ENCODE measurements at regions not wholly inside any gene's neighbourhood (a gene's known extent, or its start where the extent isn't known, plus 50 kb on each side); places are given as distances from the start of the nearest gene placed in this dataset.

DNA sequence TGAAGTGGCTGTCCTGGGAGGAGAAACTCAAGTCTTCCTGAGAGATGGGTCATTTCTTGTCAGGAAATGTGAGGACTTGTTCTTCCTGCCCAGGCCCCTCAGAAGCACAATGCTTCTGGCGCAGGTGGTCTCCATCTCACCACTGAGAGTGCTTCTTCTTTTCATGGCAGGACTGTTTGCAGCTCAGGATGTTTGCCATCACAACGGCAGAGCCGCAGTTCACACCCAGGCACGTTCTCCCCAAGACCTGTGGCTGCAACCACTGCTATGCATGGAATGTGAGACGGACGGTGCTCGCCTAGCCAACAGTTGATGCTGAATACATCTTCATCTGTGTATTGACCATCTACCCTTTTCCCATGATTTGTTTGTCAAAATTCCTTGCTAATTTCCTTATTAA lies 216.3 kb downstream of the GADD45G start:
- ChIA-PET CTCF (ENCODE audit: partially characterized antibody) (interaction anchor here (0.6 to 1.4 kb wide), 2 partner anchors 9 to 71 kb away, joined by 3 read pairs; no protein-coding TSS in a partner anchor), POLR2A (ENCODE audit: partially characterized antibody) (no interaction called here)
- no peak overlapping the region for H4K5ac ChIP-seq (ENCODE audit: insufficient read length, low read depth, low read length)
- H4K8ac ChIP-seq (ENCODE audit: extremely low read depth, insufficient read depth, low read length), result no peak overlapping the region
- no peak overlapping the region for H3K9ac ChIP-seq (replicated peaks in 1 of 4; ENCODE audit: extremely low read depth in 1 of 4, low read depth in 3 of 4, low read length in 3 of 4)
- H2BK12ac ChIP-seq (ENCODE audit: low read depth, low read length), result no peak overlapping the region
- H3K79me1 ChIP-seq (ENCODE audit: low read depth, low read length), result no peaks in the 10 kb centered on the region
- no peak overlapping the region for H2AK5ac ChIP-seq (ENCODE audit: low read depth, low read length)
- H3K23ac ChIP-seq (ENCODE audit: insufficient read length), result no peak overlapping the region
- H2BK5ac ChIP-seq (ENCODE audit: low read depth, low read length), result no peak overlapping the region
- H3K14ac ChIP-seq (ENCODE audit: insufficient read length), result no peak overlapping the region
- 0 out of 2 replicates have a peak overlapping the region, but pooled peaks have one; percentile 27 for H2AFZ ChIP-seq (ENCODE audit: low read length)
- no peak overlapping the region for H4K91ac ChIP-seq (replicated peaks; ENCODE audit: insufficient read length, low read length)
- no peak overlapping the region for H2BK120ac ChIP-seq (replicated peaks; ENCODE audit: low read depth, low read length)
- no peaks in the 10 kb centered on the region for H3K79me2 ChIP-seq (ENCODE audit: control insufficient read depth in 1 of 2, insufficient read depth in 2 of 2, low read length in 2 of 2)
- peaks cover 4% of the 10 kb centered on the region for H3K23me2 ChIP-seq (ENCODE audit: low read depth, low read length)
- no peak overlapping the region for H3K56ac ChIP-seq (replicated peaks; ENCODE audit: insufficient read length, low read depth, low read length)
- H3K4ac ChIP-seq (replicated peaks; ENCODE audit: insufficient read length, low read depth, low read length), result no peak overlapping the region
- H3K27me3 ChIP-seq (replicated peaks in 1 of 4; ENCODE audit: control insufficient read depth in 3 of 4, extremely low read depth in 1 of 4, insufficient read depth in 3 of 4, low read length in 3 of 4), result peaks cover 0 to 3% (median 0%) of the 10 kb centered on the region in 4 experiments; a peak in 2 of 7 replicates
- H3K36me3 ChIP-seq (ENCODE audit: control insufficient read depth in 2 of 4, insufficient read depth in 4 of 4, low read length in 3 of 4), result no peaks in the 10 kb centered on the region
- H3K4me3 ChIP-seq (ENCODE audit: extremely low read depth in 1 of 4, insufficient read depth in 2 of 4, low read depth in 3 of 4, low read length in 4 of 4), result no peak overlapping the region
- H3K4me2 ChIP-seq (ENCODE audit: insufficient read depth in 1 of 2, low read depth in 2 of 2, low read length in 2 of 2), result no peak overlapping the region
- H3K9me3 ChIP-seq (ENCODE audit: insufficient read depth in 2 of 2, low read depth in 1 of 2, low read length in 1 of 2), result no peaks in the 10 kb centered on the region
- H2BK15ac ChIP-seq (ENCODE audit: low read length), result no peak overlapping the region; the same call in 1 of the 2 replicates
- FAIRE-seq, result no peak
- no peaks in the 10 kb centered on the region; a peak in 1 of 7 replicates for H3K4me1 ChIP-seq (replicated peaks in 1 of 4; ENCODE audit: control insufficient read depth in 3 of 4, insufficient read depth in 4 of 4, low read length in 3 of 4)
- no peak overlapping the region; the same call in 1 of the 2 replicates for H2BK20ac ChIP-seq (ENCODE audit: low read length)
- H3K18ac ChIP-seq (ENCODE audit: extremely low read depth, low read length), result no peak overlapping the region
- DNase-seq (ENCODE audit: low read depth in 1 of 2, low spot score in 2 of 2), result no peak
- 72% methylated on average over 7 of the region's 7 CpGs; no CpG with 5 or more reads in 1 of the 2 experiments for WGBS, 2 experiments (ENCODE audit: extremely low coverage in 1 of 2, insufficient coverage in 1 of 2, insufficient read length in 1 of 2, insufficient replicate concordance in 2 of 2, low coverage in 1 of 2, low lambda C conversion rate in 2 of 2, missing lambda C conversion rate in 1 of 2)
- H3K27ac ChIP-seq (ENCODE audit: low read depth, low read length), result no peak overlapping the region
- H4K20me1 ChIP-seq (replicated peaks in 1 of 2; ENCODE audit: control insufficient read depth in 1 of 2, insufficient read depth in 2 of 2, low read length in 2 of 2), result peaks cover 0 to 3% of the 10 kb centered on the region in 2 experiments
- no peak for TF ChIP-seq SIX5 (IDR thresholded peaks at IDR 0.05; ENCODE audit: low read depth, low read length)
- TF ChIP-seq EP300 (IDR thresholded peaks at IDR 0.05; ENCODE audit: borderline replicate concordance in 1 of 2, low read depth in 2 of 2, low read length in 2 of 2), result no peak
- TF ChIP-seq JUN (IDR thresholded peaks at IDR 0.05; ENCODE audit: low read depth, low read length), result no peak
- no peak for TF ChIP-seq RAD21 (IDR thresholded peaks at IDR 0.05 in 1 of 2, conservative IDR thresholded peaks at IDR 0.05 in 1 of 2; ENCODE audit: low read depth in 2 of 2, low read length in 2 of 2)
- TF ChIP-seq, protein P1, sequence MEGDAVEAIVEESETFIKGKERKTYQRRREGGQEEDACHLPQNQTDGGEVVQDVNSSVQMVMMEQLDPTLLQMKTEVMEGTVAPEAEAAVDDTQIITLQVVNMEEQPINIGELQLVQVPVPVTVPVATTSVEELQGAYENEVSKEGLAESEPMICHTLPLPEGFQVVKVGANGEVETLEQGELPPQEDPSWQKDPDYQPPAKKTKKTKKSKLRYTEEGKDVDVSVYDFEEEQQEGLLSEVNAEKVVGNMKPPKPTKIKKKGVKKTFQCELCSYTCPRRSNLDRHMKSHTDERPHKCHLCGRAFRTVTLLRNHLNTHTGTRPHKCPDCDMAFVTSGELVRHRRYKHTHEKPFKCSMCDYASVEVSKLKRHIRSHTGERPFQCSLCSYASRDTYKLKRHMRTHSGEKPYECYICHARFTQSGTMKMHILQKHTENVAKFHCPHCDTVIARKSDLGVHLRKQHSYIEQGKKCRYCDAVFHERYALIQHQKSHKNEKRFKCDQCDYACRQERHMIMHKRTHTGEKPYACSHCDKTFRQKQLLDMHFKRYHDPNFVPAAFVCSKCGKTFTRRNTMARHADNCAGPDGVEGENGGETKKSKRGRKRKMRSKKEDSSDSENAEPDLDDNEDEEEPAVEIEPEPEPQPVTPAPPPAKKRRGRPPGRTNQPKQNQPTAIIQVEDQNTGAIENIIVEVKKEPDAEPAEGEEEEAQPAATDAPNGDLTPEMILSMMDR (IDR thresholded peaks at IDR 0.05; ENCODE audit: control extremely low read depth in 1 of 3, insufficient read depth in 1 of 3, low read depth in 1 of 3, low read length in 3 of 3), result no peak
- no peak for TF ChIP-seq SP4 (IDR thresholded peaks at IDR 0.05; ENCODE audit: low read length)
- peak; percentile 94 for TF ChIP-seq TEAD4 (IDR thresholded peaks at IDR 0.05; ENCODE audit: low read depth, low read length)
- no peak for TF ChIP-seq GTF2F1 (IDR thresholded peaks at IDR 0.05; ENCODE audit: borderline replicate concordance, low read depth, low read length)
- no peak for TF ChIP-seq TCF12 (IDR thresholded peaks at IDR 0.05; ENCODE audit: low read depth, low read length)
- TF ChIP-seq, protein P2, sequence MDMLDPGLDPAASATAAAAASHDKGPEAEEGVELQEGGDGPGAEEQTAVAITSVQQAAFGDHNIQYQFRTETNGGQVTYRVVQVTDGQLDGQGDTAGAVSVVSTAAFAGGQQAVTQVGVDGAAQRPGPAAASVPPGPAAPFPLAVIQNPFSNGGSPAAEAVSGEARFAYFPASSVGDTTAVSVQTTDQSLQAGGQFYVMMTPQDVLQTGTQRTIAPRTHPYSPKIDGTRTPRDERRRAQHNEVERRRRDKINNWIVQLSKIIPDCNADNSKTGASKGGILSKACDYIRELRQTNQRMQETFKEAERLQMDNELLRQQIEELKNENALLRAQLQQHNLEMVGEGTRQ (IDR thresholded peaks at IDR 0.05; ENCODE audit: low read length), result no peak

Measured in H1 (cell line).